ENCODE measurements at regions not wholly inside any gene's neighbourhood (a gene's known extent, or its start where the extent isn't known, plus 50 kb on each side); places are given as distances from the start of the nearest gene placed in this dataset.

DNA sequence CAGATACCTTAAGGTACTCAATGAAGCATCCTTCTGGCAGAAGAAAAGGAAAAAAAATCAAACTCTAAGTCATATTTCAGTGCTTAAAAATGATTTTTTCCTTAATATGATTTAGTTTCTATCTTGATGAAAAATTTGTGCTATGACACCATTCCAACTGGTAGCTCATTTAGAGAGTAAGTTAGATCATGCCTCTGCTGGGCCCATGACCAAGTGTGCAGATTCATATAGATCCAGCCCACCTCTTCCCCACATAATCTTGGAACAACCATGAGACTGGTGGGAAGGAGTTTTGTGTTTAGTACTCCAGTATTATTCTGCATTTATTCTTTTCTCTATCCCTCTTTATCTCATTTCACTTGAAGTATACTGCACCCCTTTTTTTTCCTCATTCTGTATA is 908.3 kb downstream of the KCNMA1 start:
- TF ChIP-seq, protein P1, sequence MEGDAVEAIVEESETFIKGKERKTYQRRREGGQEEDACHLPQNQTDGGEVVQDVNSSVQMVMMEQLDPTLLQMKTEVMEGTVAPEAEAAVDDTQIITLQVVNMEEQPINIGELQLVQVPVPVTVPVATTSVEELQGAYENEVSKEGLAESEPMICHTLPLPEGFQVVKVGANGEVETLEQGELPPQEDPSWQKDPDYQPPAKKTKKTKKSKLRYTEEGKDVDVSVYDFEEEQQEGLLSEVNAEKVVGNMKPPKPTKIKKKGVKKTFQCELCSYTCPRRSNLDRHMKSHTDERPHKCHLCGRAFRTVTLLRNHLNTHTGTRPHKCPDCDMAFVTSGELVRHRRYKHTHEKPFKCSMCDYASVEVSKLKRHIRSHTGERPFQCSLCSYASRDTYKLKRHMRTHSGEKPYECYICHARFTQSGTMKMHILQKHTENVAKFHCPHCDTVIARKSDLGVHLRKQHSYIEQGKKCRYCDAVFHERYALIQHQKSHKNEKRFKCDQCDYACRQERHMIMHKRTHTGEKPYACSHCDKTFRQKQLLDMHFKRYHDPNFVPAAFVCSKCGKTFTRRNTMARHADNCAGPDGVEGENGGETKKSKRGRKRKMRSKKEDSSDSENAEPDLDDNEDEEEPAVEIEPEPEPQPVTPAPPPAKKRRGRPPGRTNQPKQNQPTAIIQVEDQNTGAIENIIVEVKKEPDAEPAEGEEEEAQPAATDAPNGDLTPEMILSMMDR (conservative IDR thresholded peaks at IDR 0.05; ENCODE audit: low read length), result no peak
- TF ChIP-seq EZH2phosphoT487 (IDR thresholded peaks at IDR 0.05; ENCODE audit: borderline replicate concordance, low read depth, low read length), result no peak
